ENCODE measurements at regions not wholly inside any gene's neighbourhood (a gene's known extent, or its start where the extent isn't known, plus 50 kb on each side); places are given as distances from the start of the nearest gene placed in this dataset.

DNA sequence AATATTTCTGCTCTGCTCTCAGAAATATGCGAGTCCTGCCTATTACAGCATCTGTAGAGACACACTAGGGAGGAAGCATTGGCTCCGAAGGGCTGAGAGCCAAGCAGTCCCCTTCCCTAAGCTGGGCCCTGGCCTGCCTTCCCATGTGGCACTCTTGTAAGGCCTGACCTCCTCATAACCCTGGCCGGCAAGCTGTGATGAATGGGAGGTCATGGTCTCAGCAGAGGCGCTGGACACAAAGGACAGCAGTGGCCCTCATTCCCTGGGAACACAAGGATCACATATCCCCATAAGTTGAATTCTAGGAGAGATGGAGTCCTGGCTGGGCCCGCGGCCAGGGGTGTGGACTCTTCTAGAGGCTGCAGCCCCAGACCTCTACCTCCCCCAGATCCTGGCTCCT, 483.3 kb downstream of the ZNF536 start:
- TF ChIP-seq, protein P1, sequence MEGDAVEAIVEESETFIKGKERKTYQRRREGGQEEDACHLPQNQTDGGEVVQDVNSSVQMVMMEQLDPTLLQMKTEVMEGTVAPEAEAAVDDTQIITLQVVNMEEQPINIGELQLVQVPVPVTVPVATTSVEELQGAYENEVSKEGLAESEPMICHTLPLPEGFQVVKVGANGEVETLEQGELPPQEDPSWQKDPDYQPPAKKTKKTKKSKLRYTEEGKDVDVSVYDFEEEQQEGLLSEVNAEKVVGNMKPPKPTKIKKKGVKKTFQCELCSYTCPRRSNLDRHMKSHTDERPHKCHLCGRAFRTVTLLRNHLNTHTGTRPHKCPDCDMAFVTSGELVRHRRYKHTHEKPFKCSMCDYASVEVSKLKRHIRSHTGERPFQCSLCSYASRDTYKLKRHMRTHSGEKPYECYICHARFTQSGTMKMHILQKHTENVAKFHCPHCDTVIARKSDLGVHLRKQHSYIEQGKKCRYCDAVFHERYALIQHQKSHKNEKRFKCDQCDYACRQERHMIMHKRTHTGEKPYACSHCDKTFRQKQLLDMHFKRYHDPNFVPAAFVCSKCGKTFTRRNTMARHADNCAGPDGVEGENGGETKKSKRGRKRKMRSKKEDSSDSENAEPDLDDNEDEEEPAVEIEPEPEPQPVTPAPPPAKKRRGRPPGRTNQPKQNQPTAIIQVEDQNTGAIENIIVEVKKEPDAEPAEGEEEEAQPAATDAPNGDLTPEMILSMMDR (IDR thresholded peaks at IDR 0.05), result no peak
- no peak for TF ChIP-seq EZH2 (IDR thresholded peaks at IDR 0.05)

All from neural progenitor cell (in vitro differentiated cells).